CD4-positive, alpha-beta T cell treated with Interleukin-6 at 100 ng/mL for 8 hours (primary cell): ENCODE measurements at regions not wholly inside any gene's neighbourhood (a gene's known extent, or its start where the extent isn't known, plus 50 kb on each side); places are given as distances from the start of the nearest gene placed in this dataset.
"Not testable (repeated sequence)": the region's sequence is repeated elsewhere in the genome, so short reads cannot be mapped to it uniquely, and the experiment has no call there.

Source experiments
- DNase-seq: peaks from one replicate; pipeline ENCODE4 v3.0.0-alpha.2; 2020; ENCODE audit warnings: mixed read lengths, low spot score

- DNase-seq: no peak
These were observed 131.0 kb downstream of the BCL2L11 start for GRCh38 chr2:111251711-111252110.

GRCh38 chr2:111252436-111252835 lies 131.7 kb downstream of the BCL2L11 start:
- no peak for DNase-seq

- not testable (repeated sequence) for DNase-seq
These were observed 134.2 kb downstream of the BCL2L11 start for GRCh38 chr2:111254916-111255315.

GRCh38 chr2:111256628-111257027 lies 135.9 kb downstream of the BCL2L11 start:
- not testable (repeated sequence) for DNase-seq

GRCh38 chr2:111257607-111258006 lies 136.9 kb downstream of the BCL2L11 start:
- not testable (repeated sequence) for DNase-seq

- DNase-seq: not testable (repeated sequence)
These were observed 137.6 kb downstream of the BCL2L11 start for GRCh38 chr2:111258318-111258717.

GRCh38 chr2:111262627-111263379 lies 142.1 kb downstream of the BCL2L11 start:
- DNase-seq: not testable (repeated sequence)

GRCh38 chr2:111263380-111264017 lies 142.8 kb downstream of the BCL2L11 start:
- not testable (repeated sequence) for DNase-seq

- DNase-seq: not testable (repeated sequence)
These were observed 144.2 kb downstream of the BCL2L11 start for GRCh38 chr2:111264956-111265355.

- not testable (repeated sequence) for DNase-seq
These were observed 145.8 kb downstream of the BCL2L11 start for GRCh38 chr2:111266556-111266955.

- DNase-seq: not testable (repeated sequence)
These were observed 146.3 kb downstream of the BCL2L11 start for GRCh38 chr2:111267038-111267437.

GRCh38 chr2:111269761-111270323 lies 149.1 kb downstream of the BCL2L11 start:
- DNase-seq: not testable (repeated sequence)

GRCh38 chr2:111270569-111270968 lies 149.9 kb downstream of the BCL2L11 start:
- not testable (repeated sequence) for DNase-seq

GRCh38 chr2:111271647-111272304 lies 151.1 kb downstream of the BCL2L11 start:
- DNase-seq: not testable (repeated sequence)

- not testable (repeated sequence) for DNase-seq
These were observed 152.3 kb downstream of the BCL2L11 start for GRCh38 chr2:111273007-111273406.

- DNase-seq: not testable (repeated sequence)
These were observed 154.5 kb downstream of the BCL2L11 start for GRCh38 chr2:111275047-111275853.

- DNase-seq: not testable (repeated sequence)
These were observed 155.1 kb downstream of the BCL2L11 start for GRCh38 chr2:111275854-111276171.

- DNase-seq: not testable (repeated sequence)
These were observed 157.4 kb downstream of the BCL2L11 start for GRCh38 chr2:111278133-111278532.

GRCh38 chr2:111280709-111281286 lies 160.1 kb downstream of the BCL2L11 start:
- not testable (repeated sequence) for DNase-seq

GRCh38 chr2:111282162-111282561 lies 161.4 kb downstream of the BCL2L11 start:
- DNase-seq: not testable (repeated sequence)
